H9 (cell line): ENCODE measurements at regions not wholly inside any gene's neighbourhood (a gene's known extent, or its start where the extent isn't known, plus 50 kb on each side); places are given as distances from the start of the nearest gene placed in this dataset.
"Not testable (repeated sequence)": the region's sequence is repeated elsewhere in the genome, so short reads cannot be mapped to it uniquely, and the experiment has no call there.

Experiments used
- DNase-seq: peaks from one replicate; pipeline ENCODE4 v3.0.0-alpha.2; 2017
- H2AFZ ChIP-seq: one replicate; pipeline ENCODE4 v1.6.1; 2013; ENCODE audit warnings: mild to moderate bottlenecking, low read length, control low read depth, moderate library complexity
- H2AK5ac ChIP-seq: 2 replicates; pipeline ENCODE4 v1.6.1; 2013; ENCODE audit warnings: low read length, control low read depth, mixed read lengths; ENCODE audit not compliant: insufficient read length
- H2BK120ac ChIP-seq: one replicate; pipeline ENCODE4 v1.6.1; 2013; ENCODE audit warnings: low read depth, mild to moderate bottlenecking, low read length, control low read depth, inconsistent platforms; ENCODE audit not compliant: poor library complexity, severe bottlenecking
- H2BK12ac ChIP-seq: 2 replicates; pipeline ENCODE4 v1.6.1; 2013; ENCODE audit warnings: low read length, control low read depth, mixed read lengths, low read depth; ENCODE audit not compliant: insufficient read length
- H2BK15ac ChIP-seq: 2 replicates; pipeline ENCODE4 v1.6.1; 2013; ENCODE audit warnings: low read depth, low read length, control low read depth
- H2BK20ac ChIP-seq: one replicate; pipeline ENCODE4 v1.6.1; 2013; ENCODE audit warnings: low read depth, mild to moderate bottlenecking, low read length, control low read depth, inconsistent platforms; ENCODE audit not compliant: poor library complexity, severe bottlenecking
- H2BK5ac ChIP-seq: 2 replicates; pipeline ENCODE4 v1.6.1; 2013; ENCODE audit warnings: low read length, control low read depth, mixed read lengths; ENCODE audit not compliant: insufficient read length
- H3K14ac ChIP-seq: 2 replicates; pipeline ENCODE4 v1.6.1; 2013; ENCODE audit warnings: low read length, control low read depth; ENCODE audit not compliant: insufficient read depth
- H3K18ac ChIP-seq: 2 replicates; pipeline ENCODE4 v1.6.1; 2013; ENCODE audit warnings: low read depth, mild to moderate bottlenecking, mixed read lengths, low read length, control low read depth; ENCODE audit not compliant: insufficient read length
- H3K23ac ChIP-seq: 2 replicates; pipeline ENCODE4 v1.6.1; 2013; ENCODE audit warnings: low read length, control low read depth, mixed read lengths, low read depth; ENCODE audit not compliant: insufficient read length
- H3K23me2 ChIP-seq: 2 replicates; pipeline ENCODE4 v1.6.1; 2013; ENCODE audit warnings: low read depth, mild to moderate bottlenecking, mixed read lengths, low read length, control low read depth; ENCODE audit not compliant: insufficient read length, poor library complexity, severe bottlenecking
- H3K27ac ChIP-seq: 2 replicates; pipeline ENCODE4 v1.5.1; 2013; ENCODE audit warnings: low read length, control low read depth, mixed read lengths, low read depth; ENCODE audit not compliant: insufficient read length
- H3K27me3 ChIP-seq: 2 replicates; pipeline ENCODE4 v1.6.1; 2013; ENCODE audit warnings: low read length, control low read depth, inconsistent platforms; ENCODE audit not compliant: insufficient read depth
- H3K4ac ChIP-seq: 2 replicates; pipeline ENCODE4 v1.6.1; 2013; ENCODE audit warnings: low read depth, mild to moderate bottlenecking, control low read depth, inconsistent platforms, low read length, moderate library complexity
- H3K4me1 ChIP-seq: 2 replicates; pipeline ENCODE4 v1.6.1; 2013; ENCODE audit warnings: low read length, control low read depth, inconsistent platforms; ENCODE audit not compliant: insufficient read depth
- H3K4me2 ChIP-seq: 2 replicates; pipeline ENCODE4 v1.6.1; 2013; ENCODE audit warnings: low read length, control low read depth, mixed read lengths; ENCODE audit not compliant: insufficient read length, insufficient read depth
- H3K56ac ChIP-seq: 2 replicates; pipeline ENCODE4 v1.6.1; 2013; ENCODE audit warnings: low read depth, mild to moderate bottlenecking, mixed read lengths, low read length, control low read depth; ENCODE audit not compliant: insufficient read length
- H3K79me1 ChIP-seq: 2 replicates; pipeline ENCODE4 v1.6.1; 2013; ENCODE audit warnings: low read depth, mild to moderate bottlenecking, moderate library complexity, low read length, control low read depth, inconsistent platforms; ENCODE audit not compliant: insufficient read depth, poor library complexity, severe bottlenecking
- H3K79me2 ChIP-seq: 2 replicates; pipeline ENCODE4 v1.6.1; 2013; ENCODE audit warnings: low read length, control low read depth, inconsistent platforms; ENCODE audit not compliant: insufficient read depth
- H3K9ac ChIP-seq: 2 replicates; pipeline ENCODE4 v1.6.1; 2013; ENCODE audit warnings: low read length, control low read depth, mixed read lengths; ENCODE audit not compliant: insufficient read length; ENCODE audit errors: extremely low read depth
- H3K9me3 ChIP-seq: one replicate; pipeline ENCODE4 v1.6.1; 2013; ENCODE audit warnings: low read depth, low read length, inconsistent platforms; ENCODE audit not compliant: control insufficient read depth
- H3T11ph ChIP-seq: one replicate; pipeline ENCODE4 v1.6.1; 2013; ENCODE audit warnings: mild to moderate bottlenecking, low read length, control low read depth, inconsistent platforms
- H4K20me1 ChIP-seq: one replicate; pipeline ENCODE4 v1.6.1; 2013; ENCODE audit not compliant: control insufficient read depth, insufficient read length, insufficient read depth
- H4K5ac ChIP-seq: 2 replicates; pipeline ENCODE4 v1.6.1; 2013; ENCODE audit warnings: low read depth, mild to moderate bottlenecking, mixed read lengths, low read length, control low read depth; ENCODE audit not compliant: insufficient read length
- H4K8ac ChIP-seq: replicated peaks from 2 replicates; pipeline ENCODE4 v1.6.1; 2013; ENCODE audit warnings: low read length, control low read depth, mixed read lengths, low read depth; ENCODE audit not compliant: insufficient read length
- H4K91ac ChIP-seq: 2 replicates; pipeline ENCODE4 v1.6.1; 2013; ENCODE audit warnings: low read depth, mild to moderate bottlenecking, moderate library complexity, mixed read lengths, low read length, control low read depth; ENCODE audit not compliant: insufficient read length
- H3K27ac Mint-ChIP-seq, 3 experiments: 2 replicates in 2 of 3; 3 replicates in 1 of 3; pipeline ENCODE4 v1.8.0; 2020 to 2021; ENCODE audit warnings: mixed read lengths in 3 of 3, mild to moderate bottlenecking in 1 of 3, moderate library complexity in 1 of 3
- H3K27me3 Mint-ChIP-seq: 2 replicates; pipeline ENCODE4 v1.8.0; 2021; ENCODE audit warnings: low read depth, mild to moderate bottlenecking, moderate library complexity, mixed read lengths
- H3K36me3 Mint-ChIP-seq, 3 experiments: 2 replicates in 2 of 3; 3 replicates in 1 of 3; pipeline ENCODE4 v1.8.0; 2020 to 2021; ENCODE audit warnings: low read depth in 3 of 3, mixed read lengths in 3 of 3; ENCODE audit not compliant: insufficient read depth in 1 of 3
- H3K4me1 Mint-ChIP-seq, 2 experiments: 2 replicates each; pipeline ENCODE4 v1.8.0; 2020; ENCODE audit warnings: mixed read lengths in 2 of 2
- H3K4me3 Mint-ChIP-seq, 2 experiments: 2 replicates in 1 of 2; 3 replicates in 1 of 2; pipeline ENCODE4 v1.8.0; 2020 to 2021; ENCODE audit warnings: mild to moderate bottlenecking in 2 of 2, mixed read lengths in 2 of 2, moderate library complexity in 1 of 2
- H3K9me3 Mint-ChIP-seq, 2 experiments: 2 replicates in 1 of 2; 3 replicates in 1 of 2; pipeline ENCODE4 v1.8.0; 2020; ENCODE audit warnings: mild to moderate bottlenecking in 2 of 2, mixed read lengths in 2 of 2, moderate library complexity in 1 of 2
- WGBS: extraction: QIAGEN DNeasy Blood & Tissue Kit; methylation state at CpG from one replicate; pipeline ENCODE4 v1.1.7; 2013; ENCODE audit warnings: missing lambda C conversion rate, low lambda C conversion rate, mixed read lengths; ENCODE audit not compliant: insufficient read length; ENCODE audit errors: extremely low coverage; 5-methylcytosine and 5-hydroxymethylcytosine counted together
- TF ChIP-seq, protein P1 (sequence below): fragments of 200-600 bp; sonication (generic); conservative IDR thresholded peaks from 3 replicates; pipeline ENCODE4 v1.8.0; 2021; ENCODE audit warnings: antibody characterized with exemption, mild to moderate bottlenecking

DNA sequence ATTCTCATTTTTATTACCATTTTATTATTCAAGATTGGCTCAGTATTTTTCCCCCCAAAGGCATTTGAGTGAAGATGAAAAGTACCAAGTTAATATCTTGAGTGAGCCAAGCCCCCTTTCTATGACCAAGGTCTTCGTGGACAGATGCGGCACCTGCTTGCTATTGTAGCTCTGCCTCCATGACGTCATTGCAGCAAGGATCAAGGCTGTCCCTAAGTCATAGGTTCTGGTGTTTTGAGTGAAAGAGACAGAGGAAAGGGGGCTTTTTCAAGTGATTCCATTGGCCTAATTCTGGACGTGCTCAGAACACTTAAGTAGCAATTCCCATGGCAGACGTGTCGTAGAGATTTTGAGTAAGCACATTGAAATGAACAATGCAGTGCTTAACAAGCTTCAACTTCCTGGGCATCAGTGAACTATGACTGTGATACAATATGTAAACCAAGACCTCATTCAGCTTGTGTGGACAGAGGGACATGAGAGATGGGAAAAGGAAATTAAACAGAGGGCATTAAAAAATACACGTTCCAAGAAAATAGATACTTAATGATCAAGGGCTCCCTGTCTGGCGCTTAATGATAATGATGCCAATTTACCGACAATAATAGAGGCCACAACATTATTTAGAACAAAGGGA is 248.7 kb upstream of the NPVF start:
- Mint-ChIP-seq H3K4me3 (no peak overlapping the region), H3K27ac (no peak overlapping the region), H3K36me3 (no peaks in the 10 kb centered on the region), H3K4me1 (peaks cover 0 to 2% of the 10 kb centered on the region in 2 experiments; a peak in 1 of 4 replicates), H3K9me3 (no peaks in the 10 kb centered on the region), H3K27me3 (peaks cover 5% of the 10 kb centered on the region)
- H2BK5ac ChIP-seq, result no peak overlapping the region
- H3K79me2 ChIP-seq, result no peaks in the 10 kb centered on the region
- H3K4me1 ChIP-seq, result no peaks in the 10 kb centered on the region
- no peak overlapping the region for H3K56ac ChIP-seq
- no peak overlapping the region for H2AFZ ChIP-seq
- no peaks in the 10 kb centered on the region for H4K20me1 ChIP-seq
- H2BK15ac ChIP-seq, result no peak overlapping the region
- no peak overlapping the region for H3K27ac ChIP-seq
- H3K4ac ChIP-seq, result no peak overlapping the region
- no peaks in the 10 kb centered on the region for H3K9me3 ChIP-seq
- H3K18ac ChIP-seq, result no peak overlapping the region
- no peak overlapping the region for H3T11ph ChIP-seq
- H2BK120ac ChIP-seq, result no peak overlapping the region
- no CpG with 5 or more reads among the region's 9 CpGs for WGBS
- no peaks in the 10 kb centered on the region for H3K27me3 ChIP-seq
- no peaks in the 10 kb centered on the region for H3K23me2 ChIP-seq
- H4K91ac ChIP-seq, result no peak overlapping the region
- no peak overlapping the region for H3K4me2 ChIP-seq
- no peak overlapping the region for H2AK5ac ChIP-seq
- H2BK12ac ChIP-seq, result no peak overlapping the region
- H3K9ac ChIP-seq, result no peak overlapping the region
- TF ChIP-seq, protein P1, sequence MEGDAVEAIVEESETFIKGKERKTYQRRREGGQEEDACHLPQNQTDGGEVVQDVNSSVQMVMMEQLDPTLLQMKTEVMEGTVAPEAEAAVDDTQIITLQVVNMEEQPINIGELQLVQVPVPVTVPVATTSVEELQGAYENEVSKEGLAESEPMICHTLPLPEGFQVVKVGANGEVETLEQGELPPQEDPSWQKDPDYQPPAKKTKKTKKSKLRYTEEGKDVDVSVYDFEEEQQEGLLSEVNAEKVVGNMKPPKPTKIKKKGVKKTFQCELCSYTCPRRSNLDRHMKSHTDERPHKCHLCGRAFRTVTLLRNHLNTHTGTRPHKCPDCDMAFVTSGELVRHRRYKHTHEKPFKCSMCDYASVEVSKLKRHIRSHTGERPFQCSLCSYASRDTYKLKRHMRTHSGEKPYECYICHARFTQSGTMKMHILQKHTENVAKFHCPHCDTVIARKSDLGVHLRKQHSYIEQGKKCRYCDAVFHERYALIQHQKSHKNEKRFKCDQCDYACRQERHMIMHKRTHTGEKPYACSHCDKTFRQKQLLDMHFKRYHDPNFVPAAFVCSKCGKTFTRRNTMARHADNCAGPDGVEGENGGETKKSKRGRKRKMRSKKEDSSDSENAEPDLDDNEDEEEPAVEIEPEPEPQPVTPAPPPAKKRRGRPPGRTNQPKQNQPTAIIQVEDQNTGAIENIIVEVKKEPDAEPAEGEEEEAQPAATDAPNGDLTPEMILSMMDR, result no peak
- H2BK20ac ChIP-seq, result no peak overlapping the region
- no peak overlapping the region for H3K14ac ChIP-seq
- no peak for DNase-seq
- no peak overlapping the region for H4K5ac ChIP-seq
- H3K79me1 ChIP-seq, result no peaks in the 10 kb centered on the region
- no peak overlapping the region for H3K23ac ChIP-seq
- no peak overlapping the region for H4K8ac ChIP-seq

DNA sequence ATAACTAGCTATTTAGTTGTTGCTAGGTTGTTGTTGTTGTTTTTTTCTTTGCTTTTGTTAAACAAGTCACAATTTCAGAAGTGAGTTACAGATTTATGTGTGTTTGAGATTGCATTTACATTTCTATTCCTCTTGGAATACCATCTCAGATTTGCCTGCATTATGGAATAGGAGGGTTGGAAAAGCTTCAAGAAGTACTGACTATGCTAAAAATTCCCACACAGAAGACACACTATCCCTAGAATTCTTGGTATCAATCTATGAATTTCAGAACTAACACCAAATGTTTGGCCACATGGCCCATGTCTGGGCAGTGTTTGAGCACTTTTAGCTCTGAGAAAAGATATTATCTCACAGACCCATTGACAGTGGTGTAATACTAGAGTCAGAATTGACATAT is 249.9 kb upstream of the NPVF start:
- not testable (repeated sequence) for H4K5ac ChIP-seq, H3K14ac ChIP-seq, H3K9ac ChIP-seq, H2BK120ac ChIP-seq, H3K4ac ChIP-seq, H3K23me2 ChIP-seq, H3K27ac ChIP-seq, H3K27me3 ChIP-seq, H3K23ac ChIP-seq, H3T11ph ChIP-seq, H4K20me1 ChIP-seq, H3K18ac ChIP-seq, H3K56ac ChIP-seq, H3K27ac Mint-ChIP-seq, H3K9me3 ChIP-seq, H3K27me3 Mint-ChIP-seq, H3K9me3 Mint-ChIP-seq, H3K4me1 Mint-ChIP-seq, H2BK12ac ChIP-seq, H3K4me2 ChIP-seq, H4K8ac ChIP-seq, H2AFZ ChIP-seq, H4K91ac ChIP-seq, DNase-seq, H3K4me1 ChIP-seq, H3K4me3 Mint-ChIP-seq, H2BK15ac ChIP-seq, H2BK5ac ChIP-seq, H2BK20ac ChIP-seq, H3K79me1 ChIP-seq, H3K79me2 ChIP-seq, H3K36me3 Mint-ChIP-seq, H2AK5ac ChIP-seq
